ENCODE measurements at regions not wholly inside any gene's neighbourhood (a gene's known extent, or its start where the extent isn't known, plus 50 kb on each side); places are given as distances from the start of the nearest gene placed in this dataset.

DNA sequence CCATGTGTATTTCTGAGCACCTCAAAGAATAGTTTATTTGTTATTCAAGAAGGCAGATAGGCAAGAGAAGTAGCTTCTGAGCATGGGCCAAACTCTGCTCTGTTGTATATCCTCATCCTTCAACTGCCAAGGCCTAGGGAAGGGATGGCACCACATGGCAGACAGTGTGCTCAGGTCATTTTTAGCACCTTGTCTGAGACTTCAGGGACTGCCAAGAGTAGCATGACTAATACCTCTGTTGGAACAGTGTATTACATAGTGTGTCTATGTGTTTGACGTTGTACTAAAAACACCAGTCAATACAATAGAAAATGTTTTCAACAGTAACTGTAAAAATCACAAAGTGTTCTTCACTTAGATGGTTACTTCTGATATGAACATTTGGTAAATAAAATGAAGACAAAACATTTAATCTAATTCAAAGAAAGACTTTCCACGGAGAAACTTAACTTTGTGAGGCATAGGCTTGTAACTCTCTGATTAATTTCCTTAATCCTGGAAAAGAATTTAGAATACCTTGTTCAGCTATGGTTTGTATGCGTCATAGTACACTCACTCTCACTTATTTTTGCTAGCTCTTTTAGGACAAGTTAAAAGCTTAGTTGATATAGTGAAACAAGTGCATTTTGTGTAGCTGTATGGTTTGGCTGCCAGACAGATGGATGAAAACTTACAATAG lies 318.4 kb upstream of the RIOK2 start:
- TF ChIP-seq, protein P1, sequence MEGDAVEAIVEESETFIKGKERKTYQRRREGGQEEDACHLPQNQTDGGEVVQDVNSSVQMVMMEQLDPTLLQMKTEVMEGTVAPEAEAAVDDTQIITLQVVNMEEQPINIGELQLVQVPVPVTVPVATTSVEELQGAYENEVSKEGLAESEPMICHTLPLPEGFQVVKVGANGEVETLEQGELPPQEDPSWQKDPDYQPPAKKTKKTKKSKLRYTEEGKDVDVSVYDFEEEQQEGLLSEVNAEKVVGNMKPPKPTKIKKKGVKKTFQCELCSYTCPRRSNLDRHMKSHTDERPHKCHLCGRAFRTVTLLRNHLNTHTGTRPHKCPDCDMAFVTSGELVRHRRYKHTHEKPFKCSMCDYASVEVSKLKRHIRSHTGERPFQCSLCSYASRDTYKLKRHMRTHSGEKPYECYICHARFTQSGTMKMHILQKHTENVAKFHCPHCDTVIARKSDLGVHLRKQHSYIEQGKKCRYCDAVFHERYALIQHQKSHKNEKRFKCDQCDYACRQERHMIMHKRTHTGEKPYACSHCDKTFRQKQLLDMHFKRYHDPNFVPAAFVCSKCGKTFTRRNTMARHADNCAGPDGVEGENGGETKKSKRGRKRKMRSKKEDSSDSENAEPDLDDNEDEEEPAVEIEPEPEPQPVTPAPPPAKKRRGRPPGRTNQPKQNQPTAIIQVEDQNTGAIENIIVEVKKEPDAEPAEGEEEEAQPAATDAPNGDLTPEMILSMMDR (IDR thresholded peaks at IDR 0.05; ENCODE audit: control extremely low read depth in 1 of 3, insufficient read depth in 1 of 3, low read depth in 1 of 3, low read length in 3 of 3): no peak
- no peak for TF ChIP-seq POLR2A (IDR thresholded peaks at IDR 0.05; ENCODE audit: control extremely low read depth in 1 of 2, low read depth in 2 of 2, low read length in 2 of 2)

Measured in H1 (cell line).